HepG2 (cell line): ENCODE measurements at regions not wholly inside any gene's neighbourhood (a gene's known extent, or its start where the extent isn't known, plus 50 kb on each side); places are given as distances from the start of the nearest gene placed in this dataset.

ENCODE experiments used
- ATAC-seq: fragments of 200-7000 bp; cut with Tn5 transposase; 3 replicates; pipeline ENCODE4 v1.9.1; 2020; ENCODE audit warnings: mild to moderate bottlenecking, moderate library complexity
- BruUV-seq: library from RNA; stranded (reverse); fragments of 400-500 nt; replicated peaks from 2 replicates; lab custom pipeline; 2021; lab: Mats Ljungman, UMichigan
- CTCF ChIA-PET: fragments of 300-600 bp; formaldehyde crosslinking; extraction: SDS; loops from one replicate; lab custom pipeline; 2021; ENCODE audit warnings: low total read pairs, inconsistent platforms, low intra/inter-chr PET ratio; lab: Yijun Ruan, JAX
- POLR2A ChIA-PET: fragments of 350-600 bp; sonication (Branson Sonifier 250); formaldehyde crosslinking; loops from one replicate; lab custom pipeline; 2020; ENCODE audit warnings: antibody characterized with exemption, inconsistent platforms; lab: Yijun Ruan, JAX
- DNase-seq: peaks from one replicate; pipeline ENCODE4 v3.0.0-alpha.2; 2015; ENCODE audit warnings: low spot score
- FAIRE-seq: peaks from 3 replicates; lab custom pipeline; 2011; peaks lifted over from hg19 to GRCh38; lab: Jason Lieb, UNC
- H2AFZ ChIP-seq: one replicate; pipeline ENCODE4 v1.6.1; 2011; ENCODE audit warnings: low read length, inconsistent platforms
- H3K27ac ChIP-seq: fragments of 300-600 bp; 3 replicates; pipeline ENCODE4 v1.8.0; 2011; ENCODE audit warnings: mixed run types, mild to moderate bottlenecking, mixed read lengths, low read length, inconsistent platforms; ENCODE audit not compliant: insufficient read depth; ENCODE audit errors: extremely low read length
- H3K27me3 ChIP-seq, 2 experiments: fragments of 200-600 bp in 1 of 2; 2 replicates in 1 of 2; 3 replicates in 1 of 2; pipeline versions ENCODE4 v1.6.0 to v1.8.0; 2011; ENCODE audit warnings: low read length in 2 of 2, mild to moderate bottlenecking in 2 of 2, moderate library complexity in 2 of 2, inconsistent platforms in 1 of 2; ENCODE audit not compliant: insufficient read depth in 2 of 2, control insufficient read depth in 1 of 2
- H3K36me3 ChIP-seq, 2 experiments: fragments of 200-600 bp in 1 of 2; replicated peaks in 1 of 2; 2 replicates in 1 of 2; 3 replicates in 1 of 2; pipeline versions ENCODE4 v1.5.1 to v1.8.0; 2011; ENCODE audit warnings: low read length in 2 of 2, inconsistent platforms in 1 of 2; ENCODE audit not compliant: insufficient read depth in 2 of 2, control insufficient read depth in 1 of 2
- H3K4me1 ChIP-seq: 2 replicates; pipeline ENCODE4 v1.5.1; 2012; ENCODE audit warnings: low read length, inconsistent platforms; ENCODE audit not compliant: insufficient read depth
- H3K4me2 ChIP-seq: 2 replicates; pipeline ENCODE4 v1.6.0; 2011; ENCODE audit warnings: low read depth, low read length, inconsistent platforms
- H3K4me3 ChIP-seq, 3 experiments: fragments of 200-600 bp in 1 of 3; sonication (generic), shearing (Covaris generic) in 1 of 3; replicated peaks in 1 of 3; 2 replicates each; pipeline ENCODE4 v1.5.1; 2011 to 2016; ENCODE audit warnings: low read length in 3 of 3, inconsistent platforms in 2 of 3, low read depth in 2 of 3, mild to moderate bottlenecking in 2 of 3, control low read depth in 1 of 3, mixed read lengths in 1 of 3; ENCODE audit not compliant: insufficient read depth in 1 of 3
- H3K79me2 ChIP-seq: one replicate; pipeline ENCODE4 v1.6.1; 2011; ENCODE audit warnings: low read length, inconsistent platforms; ENCODE audit not compliant: insufficient read depth
- H3K9ac ChIP-seq: 2 replicates; pipeline ENCODE4 v1.6.0; 2011; ENCODE audit warnings: mild to moderate bottlenecking, low read depth, low read length, inconsistent platforms; ENCODE audit not compliant: insufficient read depth
- H3K9me3 ChIP-seq: 2 replicates; pipeline ENCODE4 v1.5.1; 2012; ENCODE audit warnings: mild to moderate bottlenecking, low read length
- H4K20me1 ChIP-seq: 2 replicates; pipeline ENCODE4 v1.6.0; 2011; ENCODE audit warnings: inconsistent platforms, mild to moderate bottlenecking, low read length, moderate library complexity; ENCODE audit not compliant: insufficient read depth
- CENPX ChIP-seq: sonication (generic); formaldehyde crosslinking; IDR thresholded peaks from 2 replicates; pipeline ENCODE4 v1.9.0; 2021; ENCODE audit warnings: mild to moderate bottlenecking, missing genetic modification reagents, moderate library complexity
- CSRNP2 ChIP-seq: sonication (generic); formaldehyde crosslinking; conservative IDR thresholded peaks from 2 replicates; pipeline ENCODE4 v1.8.0; 2022; ENCODE audit warnings: low read depth, missing genetic modification reagents
- NBN ChIP-seq: fragments of 450-650 bp; conservative IDR thresholded peaks from 2 replicates; pipeline ENCODE4 v1.6.1; 2017
- NR2F6 ChIP-seq, 2 experiments: IDR thresholded peaks; 2 replicates each; pipeline ENCODE4 v1.6.1; 2016; ENCODE audit warnings: antibody characterized with exemption in 1 of 2, mild to moderate bottlenecking in 1 of 2
- STAG1 ChIP-seq: sonication (generic); formaldehyde crosslinking; IDR thresholded peaks from 2 replicates; pipeline ENCODE4 v1.4.0; 2020; ENCODE audit warnings: missing genetic modification reagents
- ZFP36L2 ChIP-seq: sonication (generic); formaldehyde crosslinking; IDR thresholded peaks from 2 replicates; pipeline ENCODE4 v1.4.0; 2020; ENCODE audit warnings: missing genetic modification reagents
- ZNF124 ChIP-seq: sonication (generic); formaldehyde crosslinking; IDR thresholded peaks from 2 replicates; pipeline ENCODE4 v1.4.0; 2020; ENCODE audit warnings: missing genetic modification reagents
- ZNF530 ChIP-seq: sonication (generic); formaldehyde crosslinking; IDR thresholded peaks from 2 replicates; pipeline ENCODE4 v1.5.0; 2020; ENCODE audit warnings: low read depth, mild to moderate bottlenecking, missing genetic modification reagents
- ZNF543 ChIP-seq: sonication (generic); formaldehyde crosslinking; IDR thresholded peaks from 2 replicates; pipeline ENCODE4 v1.4.0; 2020; ENCODE audit warnings: mild to moderate bottlenecking, missing genetic modification reagents
- ZNF660 ChIP-seq: sonication (generic); formaldehyde crosslinking; IDR thresholded peaks from 2 replicates; pipeline ENCODE4 v1.5.1; 2020; ENCODE audit warnings: mild to moderate bottlenecking, low read depth, missing genetic modification reagents, borderline replicate concordance
- whole genome bisulfite sequencing: methylation state at CpG from one replicate; pipeline ENCODE4 v1.1.6; 2017; ENCODE audit warnings: low lambda C conversion rate; 5-methylcytosine and 5-hydroxymethylcytosine counted together
- in situ Hi-C: cut with HindIII; loops from 2 replicates; pipeline ENCODE4 v1.10.0; 2017; ENCODE audit warnings: low pct_unique_long_range_greater_than_20kb; ENCODE audit not compliant: extremely low pct_ligation_motif_present
- intact Hi-C: fragments of 100-400 bp; cut with micrococcal nuclease; formaldehyde crosslinking; loops from one replicate; pipeline ENCODE4 v1.10.0; 2022; ENCODE audit not compliant: unreplicated experiment
- TF ChIP-seq, protein P1 (sequence below): fragments of 450-650 bp; IDR thresholded peaks from 2 replicates; pipeline ENCODE4 v1.6.1; 2017
- TF ChIP-seq, protein P2 (sequence below): sonication (generic); formaldehyde crosslinking; IDR thresholded peaks from 2 replicates; pipeline ENCODE4 v1.4.0; 2020; ENCODE audit warnings: missing genetic modification reagents, mild to moderate bottlenecking, borderline replicate concordance

- H3K9ac ChIP-seq, result no peak overlapping the region
- 4% methylated on average over 5 of the region's 5 CpGs for whole genome bisulfite sequencing
- H3K27ac ChIP-seq, result no peak overlapping the region
- no peaks in the 10 kb centered on the region for H3K79me2 ChIP-seq
- ChIA-PET POLR2A (no interaction called here), CTCF (no interaction called here)
- TF ChIP-seq ZNF660 (no peak), NBN (no peak), ZNF543 (CRISPR knock-in tag) (no peak), CSRNP2 (CRISPR knock-in tag) (no peak), ZNF124 (CRISPR knock-in tag) (no peak), CENPX (CRISPR knock-in tag) (no peak), ZFP36L2 (CRISPR knock-in tag) (no peak), NR2F6 (IDR thresholded peaks at IDR 0.05) (no peak), NR2F6 (CRISPR knock-in tag; IDR thresholded peaks at IDR 0.05) (no peak), ZNF530 (CRISPR knock-in tag) (no peak), STAG1 (CRISPR knock-in tag) (no peak)
- TF ChIP-seq, protein P1, sequence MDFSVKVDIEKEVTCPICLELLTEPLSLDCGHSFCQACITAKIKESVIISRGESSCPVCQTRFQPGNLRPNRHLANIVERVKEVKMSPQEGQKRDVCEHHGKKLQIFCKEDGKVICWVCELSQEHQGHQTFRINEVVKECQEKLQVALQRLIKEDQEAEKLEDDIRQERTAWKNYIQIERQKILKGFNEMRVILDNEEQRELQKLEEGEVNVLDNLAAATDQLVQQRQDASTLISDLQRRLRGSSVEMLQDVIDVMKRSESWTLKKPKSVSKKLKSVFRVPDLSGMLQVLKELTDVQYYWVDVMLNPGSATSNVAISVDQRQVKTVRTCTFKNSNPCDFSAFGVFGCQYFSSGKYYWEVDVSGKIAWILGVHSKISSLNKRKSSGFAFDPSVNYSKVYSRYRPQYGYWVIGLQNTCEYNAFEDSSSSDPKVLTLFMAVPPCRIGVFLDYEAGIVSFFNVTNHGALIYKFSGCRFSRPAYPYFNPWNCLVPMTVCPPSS, result no peak
- TF ChIP-seq, protein P2, sequence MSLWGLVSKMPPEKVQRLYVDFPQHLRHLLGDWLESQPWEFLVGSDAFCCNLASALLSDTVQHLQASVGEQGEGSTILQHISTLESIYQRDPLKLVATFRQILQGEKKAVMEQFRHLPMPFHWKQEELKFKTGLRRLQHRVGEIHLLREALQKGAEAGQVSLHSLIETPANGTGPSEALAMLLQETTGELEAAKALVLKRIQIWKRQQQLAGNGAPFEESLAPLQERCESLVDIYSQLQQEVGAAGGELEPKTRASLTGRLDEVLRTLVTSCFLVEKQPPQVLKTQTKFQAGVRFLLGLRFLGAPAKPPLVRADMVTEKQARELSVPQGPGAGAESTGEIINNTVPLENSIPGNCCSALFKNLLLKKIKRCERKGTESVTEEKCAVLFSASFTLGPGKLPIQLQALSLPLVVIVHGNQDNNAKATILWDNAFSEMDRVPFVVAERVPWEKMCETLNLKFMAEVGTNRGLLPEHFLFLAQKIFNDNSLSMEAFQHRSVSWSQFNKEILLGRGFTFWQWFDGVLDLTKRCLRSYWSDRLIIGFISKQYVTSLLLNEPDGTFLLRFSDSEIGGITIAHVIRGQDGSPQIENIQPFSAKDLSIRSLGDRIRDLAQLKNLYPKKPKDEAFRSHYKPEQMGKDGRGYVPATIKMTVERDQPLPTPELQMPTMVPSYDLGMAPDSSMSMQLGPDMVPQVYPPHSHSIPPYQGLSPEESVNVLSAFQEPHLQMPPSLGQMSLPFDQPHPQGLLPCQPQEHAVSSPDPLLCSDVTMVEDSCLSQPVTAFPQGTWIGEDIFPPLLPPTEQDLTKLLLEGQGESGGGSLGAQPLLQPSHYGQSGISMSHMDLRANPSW, result no peak
- H3K4me2 ChIP-seq, result no peak overlapping the region
- intact Hi-C loops, result no loop called here
- no peaks in the 10 kb centered on the region for H3K9me3 ChIP-seq
- H3K4me3 ChIP-seq, result no peak overlapping the region
- H3K4me1 ChIP-seq, result no peaks in the 10 kb centered on the region
- no peak overlapping the region for H2AFZ ChIP-seq
- H4K20me1 ChIP-seq, result no peaks in the 10 kb centered on the region
- no peaks in the 10 kb centered on the region for H3K36me3 ChIP-seq
- no peak for ATAC-seq
- BruUV-seq, result no TSS peak
- in situ Hi-C loops, result no loop called here
- no peak for FAIRE-seq
- H3K27me3 ChIP-seq, result no peaks in the 10 kb centered on the region; a peak in 1 of 5 replicates
- DNase-seq, result no peak
Measured at GRCh38 chr13:76175961-76176725, 540.0 kb downstream of the LMO7 start.
